ENCODE measurements at regions not wholly inside any gene's neighbourhood (a gene's known extent, or its start where the extent isn't known, plus 50 kb on each side); places are given as distances from the start of the nearest gene placed in this dataset.

- H3K27me3 ChIP-seq (ENCODE audit: control insufficient read depth, insufficient read depth, low read length) = no peaks in the 10 kb centered on the region
- no peaks in the 10 kb centered on the region for H3K9me3 ChIP-seq (ENCODE audit: control insufficient read depth in 2 of 3, insufficient read depth in 1 of 3, low read length in 3 of 3)
- no peak for TF ChIP-seq CTCF (IDR thresholded peaks at IDR 0.05; ENCODE audit: borderline replicate concordance, extremely low read depth, insufficient read depth)
- no peaks in the 10 kb centered on the region for H3K4me1 ChIP-seq (ENCODE audit: control insufficient read depth in 2 of 3, insufficient read depth in 2 of 3, low read depth in 1 of 3, low read length in 3 of 3)
- no peak for FAIRE-seq
- no peak for DNase-seq
- intact Hi-C loops (cut with DNase I) = no loop called here
- H3K9ac ChIP-seq (ENCODE audit: low read length in 3 of 3) = no peak overlapping the region
- no peaks in the 10 kb centered on the region for H3K36me3 ChIP-seq (ENCODE audit: control insufficient read depth in 2 of 3, insufficient read depth in 3 of 3, low read length in 3 of 3)
- no peak overlapping the region for H3K4me3 ChIP-seq (ENCODE audit: low read length in 3 of 3)
- H3K27ac ChIP-seq (ENCODE audit: low read depth in 2 of 2, low read length in 2 of 2) = no peak overlapping the region
Observed at GRCh38 chr5:106956886-106957285, 713.9 kb downstream of the EFNA5 start.

GRCh38 chr5:106956187-106956586 is 714.5 kb downstream of the EFNA5 start:
- H3K27me3 ChIP-seq (ENCODE audit: control insufficient read depth, insufficient read depth, low read length) = no peaks in the 10 kb centered on the region
- H3K27ac ChIP-seq (ENCODE audit: low read depth in 2 of 2, low read length in 2 of 2) = no peak overlapping the region
- H3K9me3 ChIP-seq (ENCODE audit: control insufficient read depth in 2 of 3, insufficient read depth in 1 of 3, low read length in 3 of 3) = no peaks in the 10 kb centered on the region
- H3K36me3 ChIP-seq (ENCODE audit: control insufficient read depth in 2 of 3, insufficient read depth in 3 of 3, low read length in 3 of 3) = no peaks in the 10 kb centered on the region
- intact Hi-C loops (cut with DNase I) = no loop called here
- H3K4me1 ChIP-seq (ENCODE audit: control insufficient read depth in 2 of 3, insufficient read depth in 2 of 3, low read depth in 1 of 3, low read length in 3 of 3) = no peaks in the 10 kb centered on the region
- DNase-seq (no peak), FAIRE-seq (no peak)
- H3K9ac ChIP-seq (ENCODE audit: low read length in 3 of 3) = no peak overlapping the region
- TF ChIP-seq CTCF (IDR thresholded peaks at IDR 0.05; ENCODE audit: borderline replicate concordance, extremely low read depth, insufficient read depth) = no peak
- H3K4me3 ChIP-seq (ENCODE audit: low read length in 3 of 3) = no peak overlapping the region

- no peak for DNase-seq
- H3K27me3 ChIP-seq (ENCODE audit: control insufficient read depth, insufficient read depth, low read length) = no peaks in the 10 kb centered on the region
- no peak for TF ChIP-seq CTCF (IDR thresholded peaks at IDR 0.05; ENCODE audit: borderline replicate concordance, extremely low read depth, insufficient read depth)
- intact Hi-C loops (cut with DNase I) = no loop called here
- H3K9ac ChIP-seq (ENCODE audit: low read length in 3 of 3) = no peak overlapping the region
- no peaks in the 10 kb centered on the region for H3K36me3 ChIP-seq (ENCODE audit: control insufficient read depth in 2 of 3, insufficient read depth in 3 of 3, low read length in 3 of 3)
- H3K9me3 ChIP-seq (ENCODE audit: control insufficient read depth in 2 of 3, insufficient read depth in 1 of 3, low read length in 3 of 3) = no peaks in the 10 kb centered on the region
- no peak overlapping the region for H3K27ac ChIP-seq (ENCODE audit: low read depth in 2 of 2, low read length in 2 of 2)
- H3K4me3 ChIP-seq (ENCODE audit: low read length in 3 of 3) = no peak overlapping the region
- no peaks in the 10 kb centered on the region for H3K4me1 ChIP-seq (ENCODE audit: control insufficient read depth in 2 of 3, insufficient read depth in 2 of 3, low read depth in 1 of 3, low read length in 3 of 3)
- no peak for FAIRE-seq
Observed at GRCh38 chr5:106940986-106941385, 729.8 kb downstream of the EFNA5 start.

- intact Hi-C loops (cut with DNase I) = no loop called here
- TF ChIP-seq CTCF (IDR thresholded peaks at IDR 0.05; ENCODE audit: borderline replicate concordance, extremely low read depth, insufficient read depth) = no peak
- no peaks in the 10 kb centered on the region for H3K36me3 ChIP-seq (ENCODE audit: control insufficient read depth in 2 of 3, insufficient read depth in 3 of 3, low read length in 3 of 3)
- H3K27ac ChIP-seq (ENCODE audit: low read depth in 2 of 2, low read length in 2 of 2) = no peak overlapping the region
- H3K9ac ChIP-seq (ENCODE audit: low read length in 3 of 3) = no peak overlapping the region
- H3K9me3 ChIP-seq (ENCODE audit: control insufficient read depth in 2 of 3, insufficient read depth in 1 of 3, low read length in 3 of 3) = no peaks in the 10 kb centered on the region
- DNase-seq (no peak), FAIRE-seq (no peak)
- no peaks in the 10 kb centered on the region for H3K27me3 ChIP-seq (ENCODE audit: control insufficient read depth, insufficient read depth, low read length)
- H3K4me3 ChIP-seq (ENCODE audit: low read length in 3 of 3) = no peak overlapping the region
- H3K4me1 ChIP-seq (ENCODE audit: control insufficient read depth in 2 of 3, insufficient read depth in 2 of 3, low read depth in 1 of 3, low read length in 3 of 3) = no peaks in the 10 kb centered on the region
Observed at GRCh38 chr5:106940301-106940846, 730.4 kb downstream of the EFNA5 start.
